GM10266 (cell line): ENCODE measurements at regions not wholly inside any gene's neighbourhood (a gene's known extent, or its start where the extent isn't known, plus 50 kb on each side); places are given as distances from the start of the nearest gene placed in this dataset.

Experiments used
- DNase-seq: peaks from one replicate; pipeline ENCODE4 v3.0.0; 2012; ENCODE audit errors: extremely low spot score
- TF ChIP-seq, protein P1 (sequence below): IDR thresholded peaks from 2 replicates; pipeline ENCODE4 v1.5.1; 2012; ENCODE audit warnings: mild to moderate bottlenecking, low read depth; ENCODE audit not compliant: control insufficient read depth, insufficient read depth; ENCODE audit errors: missing control alignments

DNA sequence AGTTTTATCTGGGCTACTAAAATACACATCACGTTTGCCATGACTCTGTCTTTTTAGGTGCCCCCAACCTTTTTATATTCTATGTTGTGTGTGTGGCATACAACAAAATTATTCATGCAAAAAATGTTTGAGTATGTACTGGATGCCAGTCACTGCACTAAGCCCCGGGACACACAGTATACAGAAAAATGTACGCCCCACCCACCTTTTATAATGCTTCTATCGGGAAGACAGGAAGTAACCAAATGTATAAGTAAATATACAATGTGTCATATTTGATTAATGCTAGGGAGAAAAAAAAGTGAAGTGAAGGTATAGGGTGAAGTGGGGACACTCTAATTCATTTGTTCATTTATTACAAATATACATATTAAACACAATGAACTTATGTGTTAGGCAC is 503.4 kb upstream of the MDFIC2 start:
- TF ChIP-seq, protein P1, sequence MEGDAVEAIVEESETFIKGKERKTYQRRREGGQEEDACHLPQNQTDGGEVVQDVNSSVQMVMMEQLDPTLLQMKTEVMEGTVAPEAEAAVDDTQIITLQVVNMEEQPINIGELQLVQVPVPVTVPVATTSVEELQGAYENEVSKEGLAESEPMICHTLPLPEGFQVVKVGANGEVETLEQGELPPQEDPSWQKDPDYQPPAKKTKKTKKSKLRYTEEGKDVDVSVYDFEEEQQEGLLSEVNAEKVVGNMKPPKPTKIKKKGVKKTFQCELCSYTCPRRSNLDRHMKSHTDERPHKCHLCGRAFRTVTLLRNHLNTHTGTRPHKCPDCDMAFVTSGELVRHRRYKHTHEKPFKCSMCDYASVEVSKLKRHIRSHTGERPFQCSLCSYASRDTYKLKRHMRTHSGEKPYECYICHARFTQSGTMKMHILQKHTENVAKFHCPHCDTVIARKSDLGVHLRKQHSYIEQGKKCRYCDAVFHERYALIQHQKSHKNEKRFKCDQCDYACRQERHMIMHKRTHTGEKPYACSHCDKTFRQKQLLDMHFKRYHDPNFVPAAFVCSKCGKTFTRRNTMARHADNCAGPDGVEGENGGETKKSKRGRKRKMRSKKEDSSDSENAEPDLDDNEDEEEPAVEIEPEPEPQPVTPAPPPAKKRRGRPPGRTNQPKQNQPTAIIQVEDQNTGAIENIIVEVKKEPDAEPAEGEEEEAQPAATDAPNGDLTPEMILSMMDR: no peak
- no peak for DNase-seq

DNA sequence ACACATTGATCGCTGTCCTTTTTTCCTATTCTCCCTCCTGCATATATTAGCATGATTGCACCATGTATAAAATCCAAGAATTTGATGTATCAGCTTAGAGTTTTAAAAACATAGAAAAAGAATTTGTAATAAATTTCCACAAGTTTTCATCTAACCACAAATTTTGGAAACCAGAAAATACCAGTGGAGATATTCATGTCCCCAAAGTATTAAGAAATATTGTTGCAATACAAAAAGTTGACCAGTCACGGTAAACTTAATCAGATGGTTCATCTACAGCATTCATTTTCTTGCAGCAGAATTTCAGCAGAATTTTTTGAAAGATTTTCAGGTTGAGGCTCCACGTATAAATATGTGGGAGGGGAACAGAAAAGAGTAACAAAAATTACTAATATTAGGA is 500.9 kb upstream of the MDFIC2 start:
- DNase-seq: no peak
- TF ChIP-seq, protein P1: no peak

DNA sequence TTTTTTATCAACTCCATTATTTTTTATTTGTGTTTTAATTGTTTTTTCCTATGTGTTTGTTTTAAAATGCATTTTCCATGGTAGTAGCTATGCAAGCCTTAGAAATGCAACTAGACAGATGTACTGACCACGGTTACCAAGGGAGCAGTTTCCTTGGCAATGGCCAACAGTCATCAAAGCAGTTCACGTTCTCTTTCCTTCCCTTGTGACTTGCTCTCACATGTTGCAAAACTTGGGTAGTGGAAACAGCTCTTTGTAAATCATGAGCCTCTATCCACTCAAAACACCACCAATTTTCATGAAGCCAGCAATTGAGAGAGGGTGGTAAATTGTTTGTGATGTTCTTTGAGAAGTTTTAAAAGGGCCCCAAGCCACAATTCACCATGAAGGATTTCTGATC is 499.4 kb upstream of the MDFIC2 start:
- TF ChIP-seq, protein P1: no peak
- no peak for DNase-seq

DNA sequence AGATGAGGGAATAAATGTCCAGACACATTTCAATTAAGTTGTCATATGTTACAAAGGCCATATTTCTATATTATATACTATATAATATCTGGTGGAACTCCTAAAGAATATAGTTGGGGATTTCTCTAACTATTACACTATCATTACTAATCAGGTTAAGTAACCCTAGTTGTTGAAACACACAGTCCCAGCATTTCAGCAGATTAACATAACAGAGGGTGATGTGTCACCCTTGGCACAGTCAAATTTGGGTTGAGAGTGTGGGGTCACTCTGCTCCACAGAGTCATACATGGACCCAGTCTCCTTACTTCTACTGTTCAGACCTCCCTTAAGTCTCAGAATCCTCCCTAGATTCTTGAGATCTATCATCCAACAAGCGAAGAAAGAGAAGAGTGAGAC is 496.4 kb upstream of the MDFIC2 start:
- TF ChIP-seq, protein P1: no peak
- no peak for DNase-seq

DNA sequence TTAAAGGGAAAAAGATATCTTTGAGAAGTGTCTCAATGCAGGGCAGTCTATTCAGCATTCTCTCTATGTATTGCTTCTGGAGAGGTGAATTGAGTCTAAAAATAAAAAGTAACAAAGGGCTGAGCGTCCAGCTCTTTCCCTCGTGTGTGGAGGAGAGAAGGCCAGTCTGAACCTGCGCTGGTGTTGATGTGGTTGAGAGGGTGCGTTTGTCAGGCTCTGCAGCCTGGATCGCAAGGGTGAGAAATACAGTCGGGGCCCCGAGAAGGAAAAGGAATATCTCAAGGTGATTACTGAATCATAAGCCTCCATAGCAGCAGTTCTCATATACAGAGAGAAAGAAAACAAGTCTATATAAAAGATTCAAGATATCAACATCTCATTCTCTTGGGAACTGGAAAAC is 494.1 kb upstream of the MDFIC2 start:
- TF ChIP-seq, protein P1: no peak
- DNase-seq: no peak

DNA sequence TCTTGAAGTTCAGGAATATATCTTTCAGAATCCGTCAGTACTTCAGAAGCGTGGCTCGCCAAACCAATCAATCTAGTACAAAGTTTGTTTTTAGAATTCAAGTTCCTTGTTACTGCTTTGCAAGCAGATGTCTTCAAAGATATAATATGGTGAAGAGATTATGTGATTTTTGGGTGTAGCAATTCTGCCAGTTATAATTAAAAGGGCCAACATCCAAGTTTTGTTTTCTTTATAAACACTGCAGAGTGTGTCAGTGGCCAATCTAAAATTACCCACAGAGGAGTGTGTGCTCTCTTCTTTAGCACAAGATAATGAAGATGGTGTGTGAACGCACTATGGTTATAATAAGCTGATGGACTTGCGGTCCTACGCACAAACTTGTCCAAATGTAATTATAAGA is 493.6 kb upstream of the MDFIC2 start:
- no peak for DNase-seq
- TF ChIP-seq, protein P1: no peak

DNA sequence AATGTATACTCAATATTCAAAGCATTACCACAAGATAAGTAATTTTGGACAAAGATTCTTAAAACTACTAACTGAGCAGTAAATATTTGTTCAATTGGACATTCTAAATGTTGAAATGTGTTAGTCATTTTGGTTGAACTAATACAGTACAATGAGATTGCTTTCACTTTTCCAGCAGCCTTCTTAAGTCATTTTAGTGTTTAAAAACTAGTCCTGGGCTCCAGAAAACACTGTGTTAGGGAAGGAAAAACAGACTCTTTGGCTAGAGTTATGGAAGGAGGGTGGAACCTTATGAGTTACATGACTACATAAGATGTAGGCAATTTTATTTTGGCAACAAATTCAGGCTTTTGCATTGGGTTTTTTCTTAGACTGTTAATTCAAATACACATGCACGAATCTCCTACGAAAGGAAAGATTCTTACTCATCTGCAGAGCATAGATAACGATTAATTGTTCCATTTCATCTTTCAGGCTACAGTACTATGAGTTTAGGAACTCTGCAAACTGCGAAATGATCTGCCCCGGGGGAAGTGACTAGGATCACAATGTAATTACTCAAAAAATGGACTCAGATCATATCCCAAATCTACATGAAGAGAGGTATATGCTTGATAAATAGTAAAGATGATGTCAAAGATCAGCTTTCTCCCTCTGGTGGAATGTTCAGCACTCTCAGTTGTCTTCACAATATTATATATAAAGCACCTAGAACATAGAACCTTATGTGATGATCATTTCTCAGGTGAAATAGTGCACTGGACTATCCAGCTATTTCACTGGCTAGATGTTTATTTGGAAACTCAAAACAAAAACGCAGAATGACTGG is 492.8 kb upstream of the MDFIC2 start:
- no peak for DNase-seq
- TF ChIP-seq, protein P1: no peak
